HEK293 (cell line): ENCODE measurements at regions not wholly inside any gene's neighbourhood (a gene's known extent, or its start where the extent isn't known, plus 50 kb on each side); places are given as distances from the start of the nearest gene placed in this dataset.

Source experiments
- CTCF ChIA-PET: fragments of 350-600 bp; formaldehyde crosslinking; extraction: SDS; loops from one replicate; lab custom pipeline; 2021; ENCODE audit warnings: antibody characterized with exemption; lab: Yijun Ruan, JAX
- POLR2A ChIA-PET: fragments of 300-600 bp; formaldehyde crosslinking; extraction: SDS; loops from one replicate; lab custom pipeline; 2020; ENCODE audit warnings: antibody characterized with exemption, inconsistent platforms; lab: Yijun Ruan, JAX
- H3K27ac ChIP-seq: fragments of 200-500 bp; sonication (Bioruptor generic); 2 replicates; pipeline ENCODE4 v1.5.1; 2014; ENCODE audit warnings: low read depth, low read length, control low read depth, inconsistent platforms; ENCODE audit errors: extremely low read depth
- H3K36me3 ChIP-seq, 2 experiments: fragments of 200-500 bp in 1 of 2; sonication (Bioruptor generic) in 1 of 2; 1 replicate in 1 of 2; 2 replicates in 1 of 2; pipeline ENCODE4 v1.5.1; 2014 to 2017; ENCODE audit warnings: inconsistent platforms in 2 of 2, low read length in 2 of 2; ENCODE audit not compliant: control insufficient read depth in 2 of 2, insufficient read depth in 1 of 2
- H3K4me1 ChIP-seq: fragments of 200-500 bp; sonication (Bioruptor generic); 2 replicates; pipeline ENCODE4 v1.5.1; 2014; ENCODE audit warnings: mild to moderate bottlenecking, low read length, inconsistent platforms; ENCODE audit not compliant: control insufficient read depth, insufficient read depth
- H3K4me3 ChIP-seq: 2 replicates; pipeline ENCODE4 v1.5.1; 2011; ENCODE audit warnings: low read depth, mild to moderate bottlenecking, control low read depth, low read length, moderate library complexity
- H3K9me3 ChIP-seq: fragments of 200-500 bp; sonication (Bioruptor generic); 2 replicates; pipeline ENCODE4 v1.5.1; 2014; ENCODE audit warnings: low read depth, low read length, inconsistent platforms; ENCODE audit not compliant: control insufficient read depth, insufficient read depth
- REST ChIP-seq: fragments of 450-650 bp; formaldehyde crosslinking; IDR thresholded peaks from 2 replicates; pipeline ENCODE4 v1.5.1; 2016; ENCODE audit warnings: missing biosample characterization, missing genetic modification characterization
- SP3 ChIP-seq: fragments of 450-650 bp; formaldehyde crosslinking; IDR thresholded peaks from 2 replicates; pipeline ENCODE4 v1.5.1; 2016; ENCODE audit warnings: missing biosample characterization, missing genetic modification characterization
- ZBTB20 ChIP-seq: fragments of 450-650 bp; formaldehyde crosslinking; IDR thresholded peaks from 2 replicates; pipeline ENCODE4 v1.5.1; 2016; ENCODE audit warnings: missing biosample characterization, missing genetic modification characterization
- ZBTB21 ChIP-seq: fragments of 450-650 bp; formaldehyde crosslinking; IDR thresholded peaks from 2 replicates; pipeline ENCODE4 v1.5.1; 2017; ENCODE audit warnings: missing biosample characterization, missing genetic modification characterization
- ZBTB49 ChIP-seq: fragments of 450-650 bp; formaldehyde crosslinking; IDR thresholded peaks from 2 replicates; pipeline ENCODE4 v1.5.1; 2016; ENCODE audit warnings: missing biosample characterization, missing genetic modification characterization, low read depth
- ZEB2 ChIP-seq: fragments of 450-650 bp; formaldehyde crosslinking; IDR thresholded peaks from 2 replicates; pipeline ENCODE4 v1.5.1; 2016; ENCODE audit warnings: missing biosample characterization, missing genetic modification characterization
- ZNF24 ChIP-seq: fragments of 450-650 bp; formaldehyde crosslinking; IDR thresholded peaks from 2 replicates; pipeline ENCODE4 v1.5.1; 2016; ENCODE audit warnings: missing biosample characterization, missing genetic modification characterization
- ZNF311 ChIP-seq: fragments of 450-650 bp; formaldehyde crosslinking; IDR thresholded peaks from 2 replicates; pipeline ENCODE4 v1.5.1; 2017; ENCODE audit warnings: missing biosample characterization, missing genetic modification characterization, borderline replicate concordance
- ZNF335 ChIP-seq: fragments of 450-650 bp; formaldehyde crosslinking; conservative IDR thresholded peaks from 2 replicates; pipeline ENCODE4 v1.5.1; 2016; ENCODE audit warnings: missing biosample characterization, missing genetic modification characterization
- ZNF37A ChIP-seq: fragments of 450-650 bp; IDR thresholded peaks from 2 replicates; pipeline ENCODE4 v1.5.1; 2018; ENCODE audit warnings: missing biosample characterization, missing genetic modification characterization
- ZNF426 ChIP-seq: fragments of 450-650 bp; formaldehyde crosslinking; IDR thresholded peaks from 2 replicates; pipeline ENCODE4 v1.5.1; 2017; ENCODE audit warnings: missing biosample characterization, missing genetic modification characterization, mild to moderate bottlenecking, inconsistent platforms, moderate library complexity
- ZNF544 ChIP-seq: fragments of 450-650 bp; formaldehyde crosslinking; IDR thresholded peaks from 2 replicates; pipeline ENCODE4 v1.5.0; 2017; ENCODE audit warnings: missing biosample characterization, missing genetic modification characterization
- ZNF549 ChIP-seq: fragments of 450-650 bp; IDR thresholded peaks from 2 replicates; pipeline ENCODE4 v1.5.1; 2018; ENCODE audit warnings: missing biosample characterization, missing genetic modification characterization, mild to moderate bottlenecking, inconsistent platforms, moderate library complexity
- ZNF670 ChIP-seq: fragments of 450-650 bp; formaldehyde crosslinking; IDR thresholded peaks from 2 replicates; pipeline ENCODE4 v1.5.1; 2016; ENCODE audit warnings: missing biosample characterization, missing genetic modification characterization, low read depth
- ZNF677 ChIP-seq: fragments of 450-650 bp; IDR thresholded peaks from 2 replicates; pipeline ENCODE4 v1.5.0; 2018; ENCODE audit warnings: missing biosample characterization, mild to moderate bottlenecking, missing genetic modification characterization, moderate library complexity
- TF ChIP-seq, protein P1 (sequence below): fragments of 450-650 bp; formaldehyde crosslinking; optimal IDR thresholded peaks from 2 replicates; pipeline ENCODE3; 2016; ENCODE audit warnings: missing biosample characterization, mild to moderate bottlenecking, missing genetic modification characterization
- TF ChIP-seq, protein P2 (sequence below): fragments of 450-650 bp; formaldehyde crosslinking; IDR thresholded peaks from 2 replicates; pipeline ENCODE4 v1.5.1; 2016; ENCODE audit warnings: missing biosample characterization, missing genetic modification characterization
- TF ChIP-seq, protein P3 (sequence below): fragments of 450-650 bp; formaldehyde crosslinking; IDR thresholded peaks from 2 replicates; pipeline ENCODE4 v1.5.1; 2016; ENCODE audit warnings: missing biosample characterization, missing genetic modification characterization
- TF ChIP-seq, protein P4 (sequence below): fragments of 450-650 bp; formaldehyde crosslinking; IDR thresholded peaks from 2 replicates; pipeline ENCODE4 v1.5.1; 2016; ENCODE audit warnings: missing biosample characterization, missing genetic modification characterization

GRCh38 chr5:164179406-164179805 is 674.0 kb downstream of the MAT2B start:
- ChIA-PET POLR2A (no interaction called here), CTCF (no interaction called here)
- H3K27ac ChIP-seq, result no peak overlapping the region
- no peak overlapping the region for H3K4me3 ChIP-seq
- TF ChIP-seq, protein P1, sequence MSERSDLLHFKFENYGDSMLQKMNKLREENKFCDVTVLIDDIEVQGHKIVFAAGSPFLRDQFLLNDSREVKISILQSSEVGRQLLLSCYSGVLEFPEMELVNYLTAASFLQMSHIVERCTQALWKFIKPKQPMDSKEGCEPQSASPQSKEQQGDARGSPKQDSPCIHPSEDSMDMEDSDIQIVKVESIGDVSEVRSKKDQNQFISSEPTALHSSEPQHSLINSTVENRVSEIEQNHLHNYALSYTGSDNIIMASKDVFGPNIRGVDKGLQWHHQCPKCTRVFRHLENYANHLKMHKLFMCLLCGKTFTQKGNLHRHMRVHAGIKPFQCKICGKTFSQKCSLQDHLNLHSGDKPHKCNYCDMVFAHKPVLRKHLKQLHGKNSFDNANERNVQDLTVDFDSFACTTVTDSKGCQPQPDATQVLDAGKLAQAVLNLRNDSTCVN, result no peak
- no peak for TF ChIP-seq ZNF335 (tag by site-specific recombination)
- TF ChIP-seq ZNF24, result no peak
- no peak for TF ChIP-seq ZNF544 (tag by site-specific recombination)
- TF ChIP-seq REST (tag by site-specific recombination), result no peak
- no peak for TF ChIP-seq ZNF549
- TF ChIP-seq ZBTB49, result no peak
- no peak for TF ChIP-seq SP3 (tag by site-specific recombination)
- TF ChIP-seq, all 188 proteins: peak for 0
- no peaks in the 10 kb centered on the region for H3K36me3 ChIP-seq
- no peaks in the 10 kb centered on the region for H3K4me1 ChIP-seq
- no peaks in the 10 kb centered on the region for H3K9me3 ChIP-seq

DNA sequence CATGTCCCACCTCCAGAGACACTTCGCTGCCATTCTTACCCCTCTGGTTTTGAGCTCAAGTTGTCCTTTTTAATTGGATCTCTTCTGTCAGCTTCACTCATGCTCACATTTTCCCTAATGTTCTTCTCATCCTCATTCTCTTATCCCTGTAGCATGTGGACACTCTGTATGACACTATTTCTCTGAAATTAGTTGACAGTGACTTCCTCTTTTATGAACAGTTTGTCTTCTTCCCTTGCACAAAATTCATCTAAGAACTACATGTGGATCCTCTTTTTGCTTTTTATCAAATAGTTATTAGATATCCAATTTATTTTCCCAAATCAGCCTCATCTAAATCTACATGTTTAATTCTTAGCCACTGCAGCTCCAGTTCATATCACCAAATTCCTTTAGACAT is 676.2 kb downstream of the MAT2B start:
- H3K4me1 ChIP-seq, result no peaks in the 10 kb centered on the region
- TF ChIP-seq, protein P2, sequence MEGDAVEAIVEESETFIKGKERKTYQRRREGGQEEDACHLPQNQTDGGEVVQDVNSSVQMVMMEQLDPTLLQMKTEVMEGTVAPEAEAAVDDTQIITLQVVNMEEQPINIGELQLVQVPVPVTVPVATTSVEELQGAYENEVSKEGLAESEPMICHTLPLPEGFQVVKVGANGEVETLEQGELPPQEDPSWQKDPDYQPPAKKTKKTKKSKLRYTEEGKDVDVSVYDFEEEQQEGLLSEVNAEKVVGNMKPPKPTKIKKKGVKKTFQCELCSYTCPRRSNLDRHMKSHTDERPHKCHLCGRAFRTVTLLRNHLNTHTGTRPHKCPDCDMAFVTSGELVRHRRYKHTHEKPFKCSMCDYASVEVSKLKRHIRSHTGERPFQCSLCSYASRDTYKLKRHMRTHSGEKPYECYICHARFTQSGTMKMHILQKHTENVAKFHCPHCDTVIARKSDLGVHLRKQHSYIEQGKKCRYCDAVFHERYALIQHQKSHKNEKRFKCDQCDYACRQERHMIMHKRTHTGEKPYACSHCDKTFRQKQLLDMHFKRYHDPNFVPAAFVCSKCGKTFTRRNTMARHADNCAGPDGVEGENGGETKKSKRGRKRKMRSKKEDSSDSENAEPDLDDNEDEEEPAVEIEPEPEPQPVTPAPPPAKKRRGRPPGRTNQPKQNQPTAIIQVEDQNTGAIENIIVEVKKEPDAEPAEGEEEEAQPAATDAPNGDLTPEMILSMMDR (tag by site-specific recombination), result no peak
- no peak for TF ChIP-seq ZNF24
- TF ChIP-seq, protein P3, sequence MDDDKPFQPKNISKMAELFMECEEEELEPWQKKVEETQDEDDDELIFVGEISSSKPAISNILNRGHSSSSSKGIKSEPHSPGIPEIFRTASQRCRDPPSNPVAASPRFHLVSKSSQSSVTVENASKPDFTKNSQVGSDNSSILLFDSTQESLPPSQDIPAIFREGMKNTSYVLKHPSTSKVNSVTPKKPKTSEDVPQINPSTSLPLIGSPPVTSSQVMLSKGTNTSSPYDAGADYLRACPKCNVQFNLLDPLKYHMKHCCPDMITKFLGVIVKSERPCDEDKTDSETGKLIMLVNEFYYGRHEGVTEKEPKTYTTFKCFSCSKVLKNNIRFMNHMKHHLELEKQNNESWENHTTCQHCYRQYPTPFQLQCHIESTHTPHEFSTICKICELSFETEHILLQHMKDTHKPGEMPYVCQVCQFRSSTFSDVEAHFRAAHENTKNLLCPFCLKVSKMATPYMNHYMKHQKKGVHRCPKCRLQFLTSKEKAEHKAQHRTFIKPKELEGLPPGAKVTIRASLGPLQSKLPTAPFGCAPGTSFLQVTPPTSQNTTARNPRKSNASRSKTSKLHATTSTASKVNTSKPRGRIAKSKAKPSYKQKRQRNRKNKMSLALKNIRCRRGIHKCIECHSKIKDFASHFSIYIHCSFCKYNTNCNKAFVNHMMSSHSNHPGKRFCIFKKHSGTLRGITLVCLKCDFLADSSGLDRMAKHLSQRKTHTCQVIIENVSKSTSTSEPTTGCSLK (tag by site-specific recombination), result no peak
- H3K4me3 ChIP-seq, result no peak overlapping the region
- H3K36me3 ChIP-seq, result no peaks in the 10 kb centered on the region
- no peak overlapping the region for H3K27ac ChIP-seq
- ChIA-PET CTCF (interaction anchor here (0.6 kb wide), 1 partner anchor 293 kb away, joined by 3 read pairs; no protein-coding TSS in a partner anchor), POLR2A (no interaction called here)
- no peaks in the 10 kb centered on the region for H3K9me3 ChIP-seq

DNA sequence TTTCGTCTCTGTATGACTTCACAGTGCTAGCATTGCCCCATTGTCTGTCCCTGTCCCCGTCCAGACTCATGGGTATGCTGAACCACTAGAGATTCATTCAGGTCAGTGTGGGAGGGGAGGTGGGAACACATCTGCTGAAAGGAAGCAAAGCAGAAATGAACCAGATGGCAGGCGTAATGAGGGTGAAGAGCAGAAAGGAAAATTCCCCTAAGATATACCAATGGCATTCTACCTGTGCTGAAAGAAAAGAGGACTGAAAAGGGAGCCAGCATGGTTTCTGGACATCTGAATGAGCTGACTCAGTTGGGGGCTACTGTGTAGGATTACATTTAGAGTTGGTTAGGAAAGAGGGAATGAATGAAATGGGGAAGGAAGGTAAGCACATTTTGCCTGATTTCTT is 678.7 kb downstream of the MAT2B start:
- POLR2A ChIA-PET, result no interaction called here
- Histone ChIP-seq H3K4me1 (no peaks in the 10 kb centered on the region), H3K27ac (no peak overlapping the region), H3K36me3 (no peaks in the 10 kb centered on the region), H3K4me3 (no peak overlapping the region), H3K9me3 (no peaks in the 10 kb centered on the region)
- CTCF ChIA-PET, result no interaction called here
- TF ChIP-seq ZNF677 (tag by site-specific recombination), result no peak
- TF ChIP-seq ZNF426, result no peak
- TF ChIP-seq ZBTB21 (tag by site-specific recombination), result no peak
- TF ChIP-seq ZNF670 (tag by site-specific recombination), result no peak
- TF ChIP-seq ZNF311 (tag by site-specific recombination), result no peak
- TF ChIP-seq, protein P4, sequence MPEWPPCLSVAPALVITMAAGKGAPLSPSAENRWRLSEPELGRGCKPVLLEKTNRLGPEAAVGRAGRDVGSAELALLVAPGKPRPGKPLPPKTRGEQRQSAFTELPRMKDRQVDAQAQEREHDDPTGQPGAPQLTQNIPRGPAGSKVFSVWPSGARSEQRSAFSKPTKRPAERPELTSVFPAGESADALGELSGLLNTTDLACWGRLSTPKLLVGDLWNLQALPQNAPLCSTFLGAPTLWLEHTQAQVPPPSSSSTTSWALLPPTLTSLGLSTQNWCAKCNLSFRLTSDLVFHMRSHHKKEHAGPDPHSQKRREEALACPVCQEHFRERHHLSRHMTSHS (tag by site-specific recombination), result no peak
- TF ChIP-seq ZEB2 (tag by site-specific recombination), result no peak
- no peak for TF ChIP-seq ZBTB20 (tag by site-specific recombination)
- TF ChIP-seq ZNF37A (tag by site-specific recombination), result no peak
